Pancreas (tissue), 10 donors: ENCODE measurements at regions not wholly inside any gene's neighbourhood (a gene's known extent, or its start where the extent isn't known, plus 50 kb on each side); places are given as distances from the start of the nearest gene placed in this dataset.
"Not testable (repeated sequence)": the region's sequence is repeated elsewhere in the genome, so short reads cannot be mapped to it uniquely, and the experiment has no call there.

ENCODE experiments used
- ATAC-seq, 4 donors: fragments of 200-7000 bp; cut with Tn5 transposase; one replicate each; pipeline versions ENCODE4 v1.8.0 to v1.9.1; 2020; ENCODE audit warnings: mild to moderate bottlenecking in 4 of 4, moderate library complexity in 4 of 4
- DNase-seq, 6 donors: peaks; one replicate each; pipeline ENCODE4 v3.0.0-alpha.2; 2020
- FAIRE-seq: peaks from 2 replicates; lab custom pipeline; 2012; peaks lifted over from hg19 to GRCh38; lab: Jason Lieb, UNC
- H3K27ac ChIP-seq, 4 donors: fragments of 200-600 bp; sonication (generic); 1 replicate in 3 of 4; 2 replicates in 1 of 4; pipeline versions ENCODE4 v1.5.0 to v1.8.0; 2020
- H3K27me3 ChIP-seq, 4 donors: fragments of 200-600 bp; one replicate each; pipeline ENCODE4 v1.8.0; 2021
- H3K36me3 ChIP-seq, 3 donors: fragments of 200-600 bp; sonication (generic) in 1 of 3; one replicate each; pipeline versions ENCODE4 v1.5.0 to v1.8.0; 2020 to 2021
- H3K4me1 ChIP-seq, 3 donors: fragments of 200-600 bp; one replicate each; pipeline ENCODE4 v1.8.0; 2021
- H3K4me3 ChIP-seq, 4 donors: fragments of 200-600 bp; sonication (generic) in 2 of 4; one replicate each; pipeline versions ENCODE4 v1.5.0 to v1.8.0; 2020 to 2021
- H3K9me3 ChIP-seq, 4 donors: fragments of 200-600 bp; one replicate each; pipeline ENCODE4 v1.8.0; 2021
- CTCF ChIP-seq, 4 donors: fragments of 200-600 bp; sonication (generic) in 3 of 4; IDR thresholded peaks; one replicate each; pipeline versions ENCODE4 v1.5.0 to v1.8.0; 2021; ENCODE audit warnings: antibody characterized with exemption in 4 of 4
- whole genome bisulfite sequencing, 2 donors: extraction: QIAGEN DNeasy Blood & Tissue Kit; methylation state at CpG; one replicate each; pipeline ENCODE4 v1.1.7; 2013; 5-methylcytosine and 5-hydroxymethylcytosine counted together
- intact Hi-C, 3 donors: fragments of 100-400 bp; cut with DNase I; formaldehyde crosslinking; loops; one replicate each; pipeline versions ENCODE4 v1.11.1 to v1.14.2; 2022
- donor health status: healthy with polysubstance abuse.
- donor health status: DM: no; HTN: no; CAD: no; lungs with moderate emphysema.
- donor health status: DM: no; HTN: no; CAD: no.
- donor health status: control.
- donor health status: control.
- donor health status: Bipolar disorder and iron deficiency.
- donor health status: DM: yes; HTN: yes; CAD: no.
- donor health status: DM: no; HTN: no; CAD: no.
- donor health status: DM: no; HTN: no; CAD: no.
- donor health status: DM: yes; HTN: yes; CAD: no.

- no peak overlapping the region for H3K27ac ChIP-seq
- H3K9me3 ChIP-seq: no peaks in the 10 kb centered on the region
- DNase-seq (no peak), ATAC-seq (peak in 1 of 4 donors; percentile 53), FAIRE-seq (no peak)
- H3K4me1 ChIP-seq: no peaks in the 10 kb centered on the region
- no peak for TF ChIP-seq CTCF (IDR thresholded peaks at IDR 0.05)
- intact Hi-C loops: no loop called here
- H3K27me3 ChIP-seq: no peaks in the 10 kb centered on the region
- H3K36me3 ChIP-seq: no peaks in the 10 kb centered on the region
- no peak overlapping the region for H3K4me3 ChIP-seq
- 52 to 69% methylated on average over 4 of the region's 4 CpGs for WGBS, 2 donors
Measured at GRCh38 chr5:98341038-98342032, 432.1 kb upstream of the RGMB start.

- ATAC-seq, H3K27ac ChIP-seq, H3K9me3 ChIP-seq, H3K4me1 ChIP-seq, FAIRE-seq, H3K4me3 ChIP-seq, H3K36me3 ChIP-seq, H3K27me3 ChIP-seq, intact Hi-C loops: not testable (repeated sequence)
- peak in 1 of 6 donors; percentile 22 for DNase-seq
- 88 to 94% methylated on average over 22 of the region's 22 CpGs for whole genome bisulfite sequencing, 2 donors
Measured at GRCh38 chr5:98342958-98343660, 430.4 kb upstream of the RGMB start.

GRCh38 chr5:98349251-98349989 is 424.0 kb upstream of the RGMB start:
- Histone ChIP-seq H3K4me3 (no peak overlapping the region), H3K4me1 (no peaks in the 10 kb centered on the region), H3K36me3 (no peaks in the 10 kb centered on the region), H3K27ac (no peak overlapping the region), H3K27me3 (no peaks in the 10 kb centered on the region), H3K9me3 (no peaks in the 10 kb centered on the region)
- no peak for TF ChIP-seq CTCF (IDR thresholded peaks at IDR 0.05)
- ATAC-seq (no peak), FAIRE-seq (no peak), DNase-seq (no peak)
- 82 to 89% methylated on average over 6 of the region's 6 CpGs for WGBS, 2 donors
- intact Hi-C loops: no loop called here

- WGBS, 2 donors: 89 to 97% methylated on average over 1 of the region's 1 CpG
- intact Hi-C loops: no loop called here
- DNase-seq: no peak
- Histone ChIP-seq H3K27me3 (no peaks in the 10 kb centered on the region), H3K4me3 (no peak overlapping the region), H3K27ac (no peak overlapping the region), H3K9me3 (no peaks in the 10 kb centered on the region), H3K36me3 (no peaks in the 10 kb centered on the region), H3K4me1 (no peaks in the 10 kb centered on the region)
- no peak for TF ChIP-seq CTCF (IDR thresholded peaks at IDR 0.05)
- FAIRE-seq: no peak
- ATAC-seq: no peak
Measured at GRCh38 chr5:98349990-98350365, 423.5 kb upstream of the RGMB start.

- DNase-seq: no peak
- intact Hi-C loops: no loop called here
- no peaks in the 10 kb centered on the region for H3K9me3 ChIP-seq
- WGBS, 2 donors: 72 to 83% methylated on average over 2 of the region's 2 CpGs
- ATAC-seq: no peak
- H3K36me3 ChIP-seq: no peaks in the 10 kb centered on the region
- TF ChIP-seq CTCF (IDR thresholded peaks at IDR 0.05): no peak
- H3K27ac ChIP-seq: no peak overlapping the region
- no peak overlapping the region for H3K4me3 ChIP-seq
- no peaks in the 10 kb centered on the region for H3K27me3 ChIP-seq
- FAIRE-seq: no peak
- H3K4me1 ChIP-seq: no peaks in the 10 kb centered on the region
Measured at GRCh38 chr5:98354922-98355321, 418.5 kb upstream of the RGMB start.
